ENCODE measurements at regions not wholly inside any gene's neighbourhood (a gene's known extent, or its start where the extent isn't known, plus 50 kb on each side); places are given as distances from the start of the nearest gene placed in this dataset.
"Not testable (repeated sequence)": the region's sequence is repeated elsewhere in the genome, so short reads cannot be mapped to it uniquely, and the experiment has no call there.

- Histone ChIP-seq H3K27me3 (no peaks in the 10 kb centered on the region), H3K36me3 (no peaks in the 10 kb centered on the region), H3K4me1 (no peaks in the 10 kb centered on the region), H3K9me3 (no peaks in the 10 kb centered on the region), H3K4me3 (no peak overlapping the region), H3K27ac (no peak overlapping the region)
- no peak for TF ChIP-seq CTCF (IDR thresholded peaks at IDR 0.05)
- no peak for TF ChIP-seq POLR2AphosphoS5 (IDR thresholded peaks at IDR 0.05)
- no peak for TF ChIP-seq POLR2A (IDR thresholded peaks at IDR 0.05)
- no peak for TF ChIP-seq EP300 (IDR thresholded peaks at IDR 0.05; ENCODE audit: low read depth)
- in situ Hi-C loops (cut with MboI; ENCODE audit: low pct_ligation_motif_present in 1 of 4, low pct_unique_long_range_greater_than_20kb in 1 of 4, low sequenced_read_pairs in 3 of 4), result no loop called here
- no peak for DNase-seq
- WGBS, 2 donors (ENCODE audit: low coverage in 1 of 2), result 67 to 88% methylated on average over 2 to 4 of the region's 4 CpGs
- intact Hi-C loops (cut with DNase I; ENCODE audit: low total_unique reads), result no loop called here
Measured at GRCh38 chr21:27548486-27548885, 581.6 kb upstream of the ADAMTS5 start.

DNA sequence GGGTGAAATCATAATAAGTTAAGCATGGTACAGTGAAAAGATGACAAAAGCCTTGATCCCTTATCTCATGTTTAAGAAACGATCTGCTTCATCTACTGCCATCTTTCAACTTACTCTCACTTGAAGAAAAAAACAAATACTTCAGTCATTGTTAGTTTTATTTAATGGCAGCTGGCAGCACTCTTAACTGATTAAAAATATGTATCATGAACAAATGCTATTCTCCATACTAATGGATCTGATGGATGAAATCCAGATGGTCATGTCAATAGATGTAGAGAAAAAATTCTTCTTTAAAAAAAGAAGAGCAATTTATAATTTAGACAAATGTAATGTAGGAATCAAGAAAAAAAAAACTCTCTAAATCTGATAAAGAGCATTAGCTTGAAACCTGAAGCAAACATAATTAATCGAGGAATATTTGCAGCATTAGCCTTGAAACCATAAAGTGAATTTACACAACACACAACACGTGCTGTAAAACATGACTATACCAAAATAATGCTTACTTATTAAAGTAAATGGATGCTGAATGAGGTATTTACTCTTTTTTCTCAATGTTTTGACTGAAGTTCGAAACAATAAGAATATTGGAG, 579.0 kb upstream of the ADAMTS5 start:
- no peak for DNase-seq
- Histone ChIP-seq H3K9me3 (no peaks in the 10 kb centered on the region), H3K36me3 (no peaks in the 10 kb centered on the region), H3K27ac (no peak overlapping the region), H3K4me3 (no peak overlapping the region), H3K27me3 (no peaks in the 10 kb centered on the region), H3K4me1 (no peaks in the 10 kb centered on the region)
- intact Hi-C loops (cut with DNase I; ENCODE audit: low total_unique reads) (no loop called here), in situ Hi-C loops (cut with MboI; ENCODE audit: low pct_ligation_motif_present in 1 of 4, low pct_unique_long_range_greater_than_20kb in 1 of 4, low sequenced_read_pairs in 3 of 4) (no loop called here)
- TF ChIP-seq CTCF (IDR thresholded peaks at IDR 0.05), result no peak
- TF ChIP-seq EP300 (IDR thresholded peaks at IDR 0.05; ENCODE audit: low read depth), result no peak
- no peak for TF ChIP-seq POLR2A (IDR thresholded peaks at IDR 0.05)
- TF ChIP-seq POLR2AphosphoS5 (IDR thresholded peaks at IDR 0.05), result no peak
- WGBS, 2 donors (ENCODE audit: low coverage in 1 of 2), result 78 to 80% methylated on average over 4 of the region's 4 CpGs

DNA sequence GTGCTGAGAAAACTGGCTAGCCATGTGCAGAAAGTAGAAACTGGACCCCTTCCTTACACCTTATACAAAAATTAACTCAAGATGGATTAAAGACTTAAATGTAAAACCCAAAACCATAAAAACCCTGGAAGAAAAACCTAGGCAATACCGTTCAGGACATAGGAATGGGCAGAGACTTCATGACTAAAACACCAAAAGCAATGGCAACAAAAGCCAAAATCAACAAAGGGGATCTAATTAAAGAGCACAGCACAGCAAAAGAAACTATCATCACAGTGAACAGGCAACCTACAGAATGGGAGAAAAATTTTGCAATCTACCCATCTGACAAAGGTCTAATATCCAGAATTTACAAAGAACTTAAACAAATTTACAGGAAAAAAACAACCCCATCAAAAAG, 575.2 kb upstream of the ADAMTS5 start:
- in situ Hi-C loops (cut with MboI; ENCODE audit: low pct_ligation_motif_present in 1 of 4, low pct_unique_long_range_greater_than_20kb in 1 of 4, low sequenced_read_pairs in 3 of 4); intact Hi-C loops (cut with DNase I; ENCODE audit: low total_unique reads): not testable (repeated sequence)
- 52 to 78% methylated on average over 1 of the region's 1 CpG for WGBS, 2 donors (ENCODE audit: low coverage in 1 of 2)

GRCh38 chr21:27536319-27536718, 569.4 kb upstream of the ADAMTS5 start:
- no peak overlapping the region for H3K27ac ChIP-seq
- in situ Hi-C loops (cut with MboI; ENCODE audit: low pct_ligation_motif_present in 1 of 4, low pct_unique_long_range_greater_than_20kb in 1 of 4, low sequenced_read_pairs in 3 of 4), result no loop called here
- H3K4me1 ChIP-seq, result no peaks in the 10 kb centered on the region
- intact Hi-C loops (cut with DNase I; ENCODE audit: low total_unique reads), result no loop called here
- H3K9me3 ChIP-seq, result no peaks in the 10 kb centered on the region
- no peaks in the 10 kb centered on the region for H3K27me3 ChIP-seq
- no peak for DNase-seq
- WGBS, 2 donors (ENCODE audit: low coverage in 1 of 2), result 74 to 87% methylated on average over 3 of the region's 3 CpGs
- no peak for TF ChIP-seq POLR2AphosphoS5 (IDR thresholded peaks at IDR 0.05)
- TF ChIP-seq POLR2A (IDR thresholded peaks at IDR 0.05), result no peak
- no peak for TF ChIP-seq EP300 (IDR thresholded peaks at IDR 0.05; ENCODE audit: low read depth)
- TF ChIP-seq CTCF (IDR thresholded peaks at IDR 0.05), result no peak
- H3K36me3 ChIP-seq, result no peaks in the 10 kb centered on the region
- no peak overlapping the region for H3K4me3 ChIP-seq

More for the DNA sequence above, 575.2 kb upstream of the ADAMTS5 start:
- H3K9me3 ChIP-seq, H3K4me3 ChIP-seq, H3K27ac ChIP-seq, DNase-seq, H3K36me3 ChIP-seq, H3K4me1 ChIP-seq, H3K27me3 ChIP-seq: not testable (repeated sequence)

- Histone ChIP-seq H3K4me1 (no peaks in the 10 kb centered on the region), H3K27ac (no peak overlapping the region), H3K4me3 (no peak overlapping the region), H3K27me3 (no peaks in the 10 kb centered on the region), H3K36me3 (no peaks in the 10 kb centered on the region), H3K9me3 (no peaks in the 10 kb centered on the region)
- no peak for DNase-seq
- WGBS, 2 donors (ENCODE audit: low coverage in 1 of 2), result 87 to 95% methylated on average over 2 to 4 of the region's 4 CpGs
- intact Hi-C loops (cut with DNase I; ENCODE audit: low total_unique reads), result no loop called here
- TF ChIP-seq CTCF (IDR thresholded peaks at IDR 0.05) (no peak), POLR2AphosphoS5 (IDR thresholded peaks at IDR 0.05) (no peak), EP300 (IDR thresholded peaks at IDR 0.05; ENCODE audit: low read depth) (no peak), POLR2A (IDR thresholded peaks at IDR 0.05) (no peak)
- in situ Hi-C loops (cut with MboI; ENCODE audit: low pct_ligation_motif_present in 1 of 4, low pct_unique_long_range_greater_than_20kb in 1 of 4, low sequenced_read_pairs in 3 of 4), result no loop called here
Measured at GRCh38 chr21:27535188-27535587, 568.3 kb upstream of the ADAMTS5 start.

Measured in transverse colon (tissue), 4 donors.